Activated naive CD4-positive, alpha-beta T cell treated with anti-CD3 and anti-CD28 coated beads, Interleukin-2, amount 10 ng/mL, durations not matched to agents 7 days and 5 days (primary cell): ENCODE measurements at regions not wholly inside any gene's neighbourhood (a gene's known extent, or its start where the extent isn't known, plus 50 kb on each side); places are given as distances from the start of the nearest gene placed in this dataset.

Experiments used
- CTCF ChIA-PET: fragments of 350-600 bp; sonication (Branson Sonifier 250); formaldehyde crosslinking; loops from one replicate; lab custom pipeline; 2021; ENCODE audit warnings: antibody characterized with exemption; lab: Charles Lee
- DNase-seq: peaks from one replicate; pipeline ENCODE4 v3.0.0-alpha.2; 2020
- H3K27ac Mint-ChIP-seq: one replicate; pipeline ENCODE4 v1.8.0; 2021; ENCODE audit warnings: mild to moderate bottlenecking, moderate library complexity, mixed read lengths
- H3K27me3 Mint-ChIP-seq: one replicate; pipeline ENCODE4 v1.8.0; 2021; ENCODE audit warnings: mild to moderate bottlenecking, mixed read lengths
- H3K36me3 Mint-ChIP-seq: one replicate; pipeline ENCODE4 v1.8.0; 2021; ENCODE audit warnings: mixed read lengths
- H3K4me1 Mint-ChIP-seq: one replicate; pipeline ENCODE4 v1.8.0; 2021; ENCODE audit warnings: mixed read lengths
- H3K4me3 Mint-ChIP-seq: one replicate; pipeline ENCODE4 v1.8.0; 2021; ENCODE audit warnings: mild to moderate bottlenecking, moderate library complexity, mixed read lengths
- H3K9me3 Mint-ChIP-seq: one replicate; pipeline ENCODE4 v1.8.0; 2021; ENCODE audit warnings: mixed read lengths

DNA sequence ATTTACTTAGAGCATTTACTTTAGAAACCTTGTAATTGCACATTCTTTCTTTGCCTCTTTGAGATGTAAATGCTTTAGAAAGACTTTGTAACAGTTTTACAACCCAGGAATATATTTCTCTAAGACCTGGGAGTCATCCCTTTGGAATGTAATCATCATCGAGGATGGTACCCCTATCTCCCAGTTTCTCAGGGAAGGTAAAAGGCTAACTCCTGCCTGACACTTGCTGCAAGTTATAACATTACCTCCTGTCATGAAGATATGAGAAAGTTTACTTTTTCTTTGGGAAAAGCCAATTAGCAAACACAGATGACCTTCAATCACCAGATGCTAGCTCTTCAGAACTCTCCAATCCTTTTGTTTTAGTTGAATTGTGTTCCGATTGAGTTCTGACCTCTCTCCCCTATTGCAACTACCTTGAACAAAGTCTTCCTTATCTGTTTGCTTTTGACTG is 420.3 kb upstream of the FSIP2 start:
- CTCF ChIA-PET, result no interaction called here
- Mint-ChIP-seq H3K27ac (no peak overlapping the region), H3K36me3 (no peaks in the 10 kb centered on the region), H3K27me3 (no peaks in the 10 kb centered on the region), H3K9me3 (no peaks in the 10 kb centered on the region), H3K4me3 (no peak overlapping the region), H3K4me1 (no peaks in the 10 kb centered on the region)
- no peak for DNase-seq

DNA sequence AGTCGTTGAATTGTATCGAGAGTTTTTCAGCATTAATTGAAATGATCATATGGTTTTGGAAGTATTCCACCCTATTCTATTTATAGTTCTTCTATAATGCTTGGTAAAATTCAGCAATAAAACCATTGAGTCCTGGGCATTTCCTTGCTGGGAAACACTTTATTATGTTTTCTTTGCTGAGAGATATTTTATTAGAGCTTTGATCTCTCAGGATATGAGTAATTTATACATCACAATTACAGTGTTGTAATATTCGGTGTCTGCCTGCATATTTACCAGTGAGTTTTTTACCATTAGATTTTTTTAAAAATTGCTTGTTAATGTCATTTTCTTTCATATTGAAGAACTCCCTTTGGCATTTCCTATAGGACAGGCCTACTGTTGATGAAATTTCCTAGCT is 402.7 kb upstream of the FSIP2 start:
- H3K9me3 Mint-ChIP-seq, result peaks cover 8% of the 10 kb centered on the region
- DNase-seq, result no peak
- H3K27ac Mint-ChIP-seq, result no peak overlapping the region
- no peak overlapping the region for H3K4me3 Mint-ChIP-seq
- no peaks in the 10 kb centered on the region for H3K4me1 Mint-ChIP-seq
- H3K27me3 Mint-ChIP-seq, result no peaks in the 10 kb centered on the region
- H3K36me3 Mint-ChIP-seq, result no peaks in the 10 kb centered on the region
- CTCF ChIA-PET, result no interaction called here

- DNase-seq, result no peak
- no peaks in the 10 kb centered on the region for H3K36me3 Mint-ChIP-seq
- H3K27ac Mint-ChIP-seq, result no peak overlapping the region
- no peak overlapping the region for H3K4me3 Mint-ChIP-seq
- H3K4me1 Mint-ChIP-seq, result no peaks in the 10 kb centered on the region
- H3K9me3 Mint-ChIP-seq, result peaks cover 8% of the 10 kb centered on the region
- no peaks in the 10 kb centered on the region for H3K27me3 Mint-ChIP-seq
- CTCF ChIA-PET, result no interaction called here
Measured at GRCh38 chr2:185337033-185337432, 401.6 kb upstream of the FSIP2 start.

DNA sequence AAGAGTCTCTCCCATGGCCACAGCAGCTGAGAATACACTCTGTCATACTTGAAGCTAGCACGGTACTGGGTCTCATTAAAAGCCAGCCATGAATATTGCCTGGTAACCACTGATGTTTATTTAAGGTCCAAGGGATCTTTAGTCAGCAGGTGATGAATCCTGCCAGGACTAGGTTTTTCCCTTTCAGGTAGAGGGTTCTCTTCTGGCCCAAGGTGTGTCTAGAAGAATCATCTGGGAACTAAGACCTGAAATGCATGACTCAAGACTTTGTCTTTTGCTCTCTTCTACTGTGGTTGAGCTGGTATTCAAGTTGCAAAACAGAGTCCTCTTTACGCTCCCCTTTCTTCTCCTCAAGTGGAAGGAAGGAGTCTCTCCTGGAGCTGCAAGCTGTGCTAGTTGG is 400.5 kb upstream of the FSIP2 start:
- Mint-ChIP-seq H3K36me3 (no peaks in the 10 kb centered on the region), H3K27me3 (no peaks in the 10 kb centered on the region), H3K4me1 (no peaks in the 10 kb centered on the region), H3K4me3 (no peak overlapping the region), H3K9me3 (peaks cover 8% of the 10 kb centered on the region), H3K27ac (no peak overlapping the region)
- CTCF ChIA-PET, result no interaction called here
- no peak for DNase-seq

DNA sequence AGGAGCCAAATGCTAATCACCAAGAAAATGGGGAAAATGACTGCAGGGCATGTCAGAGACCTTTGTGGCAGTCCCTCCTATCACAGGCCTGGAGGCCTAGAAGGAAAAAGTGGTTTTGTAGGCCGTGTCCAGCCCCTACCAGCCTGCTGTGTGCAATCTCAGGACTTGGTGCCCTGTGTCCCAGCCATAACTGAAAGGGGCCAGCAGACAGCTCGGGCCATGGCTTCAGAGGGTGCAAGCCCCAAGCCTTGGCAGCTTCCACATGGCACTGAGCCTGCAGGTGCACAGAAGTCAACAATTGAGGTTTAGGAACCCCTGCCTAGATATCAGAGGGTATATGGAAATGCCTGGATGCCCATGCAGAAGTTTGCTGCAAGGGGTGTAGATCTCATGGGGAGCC is 391.2 kb upstream of the FSIP2 start:
- no peak overlapping the region for H3K27ac Mint-ChIP-seq
- H3K9me3 Mint-ChIP-seq, result peaks cover 3% of the 10 kb centered on the region
- no peak for DNase-seq
- no peaks in the 10 kb centered on the region for H3K4me1 Mint-ChIP-seq
- H3K27me3 Mint-ChIP-seq, result no peaks in the 10 kb centered on the region
- no peak overlapping the region for H3K4me3 Mint-ChIP-seq
- H3K36me3 Mint-ChIP-seq, result no peaks in the 10 kb centered on the region
- CTCF ChIA-PET, result no interaction called here

- CTCF ChIA-PET, result no interaction called here
- no peak overlapping the region for H3K27ac Mint-ChIP-seq
Measured at GRCh38 chr2:185360776-185361175, 377.8 kb upstream of the FSIP2 start.

GRCh38 chr2:185372188-185372587 is 366.4 kb upstream of the FSIP2 start:
- H3K4me3 Mint-ChIP-seq, result no peak overlapping the region
- no peaks in the 10 kb centered on the region for H3K27me3 Mint-ChIP-seq
- H3K27ac Mint-ChIP-seq, result no peak overlapping the region
- no peaks in the 10 kb centered on the region for H3K9me3 Mint-ChIP-seq
- no peak for DNase-seq
- no peaks in the 10 kb centered on the region for H3K4me1 Mint-ChIP-seq
- CTCF ChIA-PET, result no interaction called here
- H3K36me3 Mint-ChIP-seq, result no peaks in the 10 kb centered on the region

More at GRCh38 chr2:185360776-185361175, 377.8 kb upstream of the FSIP2 start:
- H3K27me3 Mint-ChIP-seq, result no peaks in the 10 kb centered on the region
- DNase-seq, result no peak
- H3K4me3 Mint-ChIP-seq, result no peak overlapping the region
- H3K4me1 Mint-ChIP-seq, result no peaks in the 10 kb centered on the region
- no peaks in the 10 kb centered on the region for H3K36me3 Mint-ChIP-seq
- peaks cover 3% of the 10 kb centered on the region for H3K9me3 Mint-ChIP-seq

- no peak overlapping the region for H3K27ac Mint-ChIP-seq
- H3K4me1 Mint-ChIP-seq, result no peaks in the 10 kb centered on the region
- no peaks in the 10 kb centered on the region for H3K9me3 Mint-ChIP-seq
- H3K27me3 Mint-ChIP-seq, result no peaks in the 10 kb centered on the region
- no peak for DNase-seq
- H3K36me3 Mint-ChIP-seq, result no peaks in the 10 kb centered on the region
- H3K4me3 Mint-ChIP-seq, result no peak overlapping the region
- CTCF ChIA-PET, result no interaction called here
Measured at GRCh38 chr2:185373229-185373628, 365.4 kb upstream of the FSIP2 start.

DNA sequence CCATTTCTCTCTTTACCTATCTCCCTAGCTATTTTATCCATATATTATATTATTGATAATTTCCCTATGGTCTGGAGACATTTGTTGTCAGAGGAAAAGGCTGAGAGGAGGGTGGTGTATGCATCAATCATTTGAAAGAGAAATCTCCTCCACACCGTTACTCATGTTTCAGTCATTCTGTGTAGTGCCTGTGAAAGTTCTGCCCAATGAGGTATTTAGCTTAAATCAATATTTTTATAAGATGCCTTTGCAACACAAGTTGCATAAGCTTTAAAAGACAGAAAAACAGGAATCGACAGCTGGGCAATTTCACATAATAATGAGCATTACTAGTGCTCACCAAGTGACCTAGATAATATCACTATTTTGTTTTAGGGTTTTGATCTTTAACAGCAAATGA is 363.7 kb upstream of the FSIP2 start:
- Mint-ChIP-seq H3K27ac (no peak overlapping the region), H3K36me3 (no peaks in the 10 kb centered on the region), H3K4me1 (no peaks in the 10 kb centered on the region), H3K9me3 (no peaks in the 10 kb centered on the region), H3K27me3 (no peaks in the 10 kb centered on the region), H3K4me3 (no peak overlapping the region)
- CTCF ChIA-PET, result no interaction called here
- DNase-seq, result no peak

- CTCF ChIA-PET, result no interaction called here
- Mint-ChIP-seq H3K4me1 (no peaks in the 10 kb centered on the region), H3K9me3 (no peaks in the 10 kb centered on the region), H3K27ac (no peak overlapping the region), H3K36me3 (no peaks in the 10 kb centered on the region), H3K4me3 (no peak overlapping the region), H3K27me3 (no peaks in the 10 kb centered on the region)
- DNase-seq, result no peak
Measured at GRCh38 chr2:185375731-185376130, 362.9 kb upstream of the FSIP2 start.

- CTCF ChIA-PET, result no interaction called here
- no peak overlapping the region for H3K27ac Mint-ChIP-seq
- no peaks in the 10 kb centered on the region for H3K27me3 Mint-ChIP-seq
- H3K4me3 Mint-ChIP-seq, result no peak overlapping the region
- H3K4me1 Mint-ChIP-seq, result no peaks in the 10 kb centered on the region
- H3K36me3 Mint-ChIP-seq, result no peaks in the 10 kb centered on the region
- no peaks in the 10 kb centered on the region for H3K9me3 Mint-ChIP-seq
- no peak for DNase-seq
Measured at GRCh38 chr2:185381631-185382030, 357.0 kb upstream of the FSIP2 start.

- Mint-ChIP-seq H3K27me3 (no peaks in the 10 kb centered on the region), H3K4me3 (no peak overlapping the region)
Measured at GRCh38 chr2:185384822-185385560, 353.6 kb upstream of the FSIP2 start.

DNA sequence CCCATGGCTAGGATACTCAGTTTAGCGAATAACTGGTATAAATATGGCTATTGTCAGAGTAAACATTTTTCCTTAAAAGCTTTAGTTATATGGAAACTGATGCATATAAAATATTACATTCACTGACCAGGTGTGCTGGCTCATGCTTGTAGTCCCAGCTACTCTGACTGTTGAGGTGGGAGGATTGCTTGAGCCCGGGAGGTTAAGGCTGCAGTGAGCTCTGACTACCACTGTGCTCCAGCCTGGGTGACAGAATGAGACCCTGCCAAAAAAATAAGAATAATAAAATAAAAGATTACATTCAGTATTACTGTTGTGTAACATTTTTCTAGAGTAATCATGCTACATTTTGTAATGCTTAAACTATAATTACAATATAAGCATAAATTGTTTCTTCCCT is 350.4 kb upstream of the FSIP2 start:
- H3K9me3 Mint-ChIP-seq, result no peaks in the 10 kb centered on the region
- H3K27me3 Mint-ChIP-seq, result no peaks in the 10 kb centered on the region
- H3K27ac Mint-ChIP-seq, result no peak overlapping the region
- DNase-seq, result no peak
- CTCF ChIA-PET, result no interaction called here
- no peak overlapping the region for H3K4me3 Mint-ChIP-seq
- H3K4me1 Mint-ChIP-seq, result no peaks in the 10 kb centered on the region
- H3K36me3 Mint-ChIP-seq, result no peaks in the 10 kb centered on the region

More at GRCh38 chr2:185384822-185385560, 353.6 kb upstream of the FSIP2 start:
- CTCF ChIA-PET, result no interaction called here
- Mint-ChIP-seq H3K27ac (no peak overlapping the region), H3K36me3 (no peaks in the 10 kb centered on the region), H3K9me3 (no peaks in the 10 kb centered on the region), H3K4me1 (no peaks in the 10 kb centered on the region)
- DNase-seq, result no peak

DNA sequence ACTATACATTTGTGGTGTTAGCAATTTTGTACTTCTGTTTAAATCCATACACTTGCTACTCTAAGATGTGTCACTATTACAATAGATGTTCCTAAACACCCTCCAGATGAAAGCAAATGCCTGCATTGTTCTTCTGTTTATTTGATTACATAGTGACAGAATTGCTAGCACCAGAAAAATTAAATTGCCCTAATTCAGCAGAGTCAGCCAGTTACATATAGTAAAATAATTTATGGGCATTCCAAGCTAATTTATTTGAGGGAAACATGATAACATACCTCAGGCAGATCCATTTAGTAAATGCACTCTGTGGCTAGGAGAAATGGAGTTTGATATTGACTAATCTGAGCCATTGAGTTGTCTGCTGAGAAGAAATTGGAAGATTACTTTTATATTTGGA is 347.1 kb upstream of the FSIP2 start:
- no peak overlapping the region for H3K4me3 Mint-ChIP-seq
- CTCF ChIA-PET, result no interaction called here

DNA sequence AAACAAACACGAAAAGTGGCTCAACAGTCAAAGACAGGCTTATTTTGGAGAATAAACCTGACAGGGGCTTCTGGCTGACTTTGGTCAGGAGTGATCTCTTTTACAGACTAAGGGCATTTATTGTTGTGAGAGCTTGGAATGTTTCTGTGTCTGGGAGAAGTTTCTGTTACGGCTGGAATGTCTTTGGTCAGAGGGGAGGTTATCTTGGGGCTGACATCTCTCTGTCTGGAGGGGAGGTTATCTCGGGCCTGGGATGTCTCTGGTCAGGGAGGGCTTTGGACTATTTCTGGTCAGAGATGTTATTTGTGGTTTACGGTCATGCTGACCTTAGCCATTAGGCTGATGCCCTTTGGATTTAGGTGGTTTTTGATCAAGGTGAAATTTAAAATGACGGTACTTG is 345.5 kb upstream of the FSIP2 start:
- Mint-ChIP-seq H3K4me1 (no peaks in the 10 kb centered on the region), H3K27me3 (no peaks in the 10 kb centered on the region), H3K36me3 (no peaks in the 10 kb centered on the region), H3K27ac (no peak overlapping the region), H3K4me3 (no peak overlapping the region), H3K9me3 (peaks cover 1% of the 10 kb centered on the region)
- DNase-seq, result no peak
- CTCF ChIA-PET, result no interaction called here

More for the DNA sequence above, 347.1 kb upstream of the FSIP2 start:
- no peaks in the 10 kb centered on the region for H3K9me3 Mint-ChIP-seq
- H3K27ac Mint-ChIP-seq, result no peak overlapping the region
- no peaks in the 10 kb centered on the region for H3K36me3 Mint-ChIP-seq
- H3K4me1 Mint-ChIP-seq, result no peaks in the 10 kb centered on the region
- no peak for DNase-seq
- H3K27me3 Mint-ChIP-seq, result no peaks in the 10 kb centered on the region
